Sigmoid colon (tissue), 3 donors: ENCODE measurements at regions not wholly inside any gene's neighbourhood (a gene's known extent, or its start where the extent isn't known, plus 50 kb on each side); places are given as distances from the start of the nearest gene placed in this dataset.

Source experiments
- CTCF ChIP-seq, 4 experiments: fragments of 450-650 bp in 3 of 4; fragments of 200-600 bp in 1 of 4; IDR thresholded peaks; one replicate each; pipeline ENCODE4 v1.5.1; 2016 to 2019; ENCODE audit warnings: antibody characterized with exemption in 4 of 4, mild to moderate bottlenecking in 3 of 4, moderate library complexity in 2 of 4
- POLR2A ChIP-seq, 2 donors: fragments of 450-650 bp; IDR thresholded peaks; one replicate each; pipeline ENCODE4 v1.6.1; 2016; ENCODE audit warnings: antibody characterized with exemption in 2 of 2, mild to moderate bottlenecking in 2 of 2, moderate library complexity in 2 of 2

GRCh38 chr1:218705391-218705790, 360.3 kb downstream of the TGFB2 start:
- no peak for TF ChIP-seq CTCF (IDR thresholded peaks at IDR 0.05)
- TF ChIP-seq POLR2A (IDR thresholded peaks at IDR 0.05) = no peak
